Neuronal stem cell (in vitro differentiated cells): ENCODE measurements at regions not wholly inside any gene's neighbourhood (a gene's known extent, or its start where the extent isn't known, plus 50 kb on each side); places are given as distances from the start of the nearest gene placed in this dataset.

Experiments used
- DNase-seq: peaks from one replicate; pipeline ENCODE4 v3.0.0-alpha.2; 2013; ENCODE audit warnings: low spot score
- H2AFZ ChIP-seq: one replicate; pipeline ENCODE4 v1.6.1; 2013; ENCODE audit warnings: mild to moderate bottlenecking, low read length, inconsistent platforms
- H2AK5ac ChIP-seq: 2 replicates; pipeline ENCODE4 v1.6.1; 2013; ENCODE audit warnings: low read depth, mild to moderate bottlenecking, inconsistent platforms, low read length, moderate library complexity, mixed read lengths
- H2BK120ac ChIP-seq: 2 replicates; pipeline ENCODE4 v1.6.1; 2013; ENCODE audit warnings: low read depth, mild to moderate bottlenecking, inconsistent platforms, low read length, moderate library complexity, mixed read lengths
- H2BK12ac ChIP-seq: one replicate; pipeline ENCODE4 v1.6.1; 2013; ENCODE audit warnings: low read length, inconsistent platforms
- H2BK15ac ChIP-seq: 2 replicates; pipeline ENCODE4 v1.6.1; 2013; ENCODE audit warnings: mild to moderate bottlenecking, low read length, inconsistent platforms, mixed read lengths
- H2BK5ac ChIP-seq: one replicate; pipeline ENCODE4 v1.6.1; 2013; ENCODE audit warnings: inconsistent platforms, mild to moderate bottlenecking, low read length, moderate library complexity
- H3K14ac ChIP-seq: one replicate; pipeline ENCODE4 v1.6.1; 2013; ENCODE audit warnings: low read length, inconsistent platforms
- H3K18ac ChIP-seq: 2 replicates; pipeline ENCODE4 v1.6.1; 2013; ENCODE audit warnings: low read length, inconsistent platforms
- H3K23ac ChIP-seq: 2 replicates; pipeline ENCODE4 v1.6.1; 2013; ENCODE audit warnings: low read depth, mild to moderate bottlenecking, mixed read lengths, low read length, inconsistent platforms; ENCODE audit not compliant: poor library complexity
- H3K27ac ChIP-seq: replicated peaks from 3 replicates; pipeline ENCODE4 v1.5.1; 2013; ENCODE audit warnings: low read length, inconsistent platforms
- H3K27me3 ChIP-seq, 3 experiments: 2 replicates each; pipeline ENCODE4 v1.6.1; 2013; ENCODE audit warnings: low read length in 3 of 3, mild to moderate bottlenecking in 2 of 3, inconsistent platforms in 1 of 3, low read depth in 1 of 3, mixed read lengths in 1 of 3, moderate library complexity in 1 of 3; ENCODE audit not compliant: control insufficient read depth in 3 of 3, insufficient read depth in 3 of 3
- H3K36me3 ChIP-seq, 2 donors: replicated peaks in 1 of 2; 2 replicates each; pipeline ENCODE4 v1.6.1; 2013; ENCODE audit warnings: low read length in 2 of 2; ENCODE audit not compliant: control insufficient read depth in 2 of 2, insufficient read depth in 2 of 2
- H3K4ac ChIP-seq: 2 replicates; pipeline ENCODE4 v1.6.1; 2013; ENCODE audit warnings: inconsistent platforms, mild to moderate bottlenecking, low read length, moderate library complexity
- H3K4me1 ChIP-seq, 2 donors: 1 replicate in 1 of 2; 2 replicates in 1 of 2; pipeline ENCODE4 v1.6.1; 2013; ENCODE audit warnings: low read length in 2 of 2, low read depth in 1 of 2; ENCODE audit not compliant: control insufficient read depth in 2 of 2, insufficient read depth in 1 of 2
- H3K4me2 ChIP-seq: one replicate; pipeline ENCODE4 v1.6.1; 2013; ENCODE audit warnings: mild to moderate bottlenecking, low read length, inconsistent platforms; ENCODE audit not compliant: insufficient read depth, poor library complexity, severe bottlenecking
- H3K4me3 ChIP-seq, 2 donors: 2 replicates each; pipeline ENCODE4 v1.5.1; 2013; ENCODE audit warnings: low read length in 2 of 2, mild to moderate bottlenecking in 2 of 2, inconsistent platforms in 1 of 2, moderate library complexity in 1 of 2
- H3K79me1 ChIP-seq: one replicate; pipeline ENCODE4 v1.6.1; 2013; ENCODE audit warnings: low read depth, mild to moderate bottlenecking, inconsistent platforms, low read length, moderate library complexity
- H3K9ac ChIP-seq: one replicate; pipeline ENCODE4 v1.6.1; 2013; ENCODE audit warnings: mild to moderate bottlenecking, low read depth, low read length, inconsistent platforms; ENCODE audit not compliant: poor library complexity
- H3K9me3 ChIP-seq, 2 donors: replicated peaks in 1 of 2; 2 replicates each; pipeline versions ENCODE3 to v1.6.1; 2013; ENCODE audit warnings: low read length in 2 of 2, mild to moderate bottlenecking in 2 of 2, inconsistent platforms in 1 of 2, low read depth in 1 of 2, mixed read lengths in 1 of 2, moderate library complexity in 1 of 2; ENCODE audit not compliant: control insufficient read depth in 2 of 2, insufficient read depth in 1 of 2
- H4K8ac ChIP-seq: one replicate; pipeline ENCODE4 v1.6.1; 2013; ENCODE audit warnings: low read depth, mild to moderate bottlenecking, inconsistent platforms, low read length, moderate library complexity
- H4K91ac ChIP-seq: one replicate; pipeline ENCODE4 v1.6.1; 2013; ENCODE audit warnings: low read length, low read depth, mild to moderate bottlenecking, inconsistent platforms; ENCODE audit not compliant: poor library complexity
- WGBS, 2 donors: extraction: QIAGEN DNeasy Blood & Tissue Kit; methylation state at CpG; one replicate each; pipeline ENCODE4 v1.1.7; 2013; ENCODE audit warnings: missing lambda C conversion rate in 2 of 2, mixed read lengths in 1 of 2; ENCODE audit not compliant: insufficient read length in 2 of 2, insufficient replicate concordance in 1 of 2; ENCODE audit errors: extremely low coverage in 2 of 2; 5-methylcytosine and 5-hydroxymethylcytosine counted together

DNA sequence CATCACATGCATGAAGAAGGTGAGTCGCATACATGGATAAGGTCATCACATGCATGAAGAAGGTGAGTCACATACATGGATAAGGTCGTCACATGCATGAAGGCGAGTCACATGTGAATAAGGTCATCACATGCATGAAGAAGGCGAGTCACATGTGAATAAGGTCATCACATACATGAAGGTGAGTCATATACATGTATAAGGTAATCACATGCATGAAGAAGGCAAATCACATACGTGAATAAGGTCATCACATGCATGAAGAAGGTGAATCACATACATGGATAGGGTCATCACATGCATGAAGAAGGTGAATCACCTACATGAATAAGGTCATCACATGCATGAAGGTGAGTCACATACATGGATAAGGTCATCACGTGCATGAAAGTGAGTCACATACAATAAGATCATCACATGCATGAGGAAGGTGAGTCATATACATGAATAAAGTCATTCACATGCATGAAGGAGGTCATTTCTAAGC, 105.1 kb upstream of the SDK2 start:
- Histone ChIP-seq H2BK15ac (no peak overlapping the region), H3K4me2 (no peak overlapping the region), H3K18ac (no peak overlapping the region), H3K4me1 (no peaks in the 10 kb centered on the region), H3K79me1 (no peaks in the 10 kb centered on the region), H2BK5ac (no peak overlapping the region), H2AFZ (no peak overlapping the region), H3K4ac (no peak overlapping the region), H3K14ac (no peak overlapping the region), H3K9me3 (no peaks in the 10 kb centered on the region), H3K36me3 (no peaks in the 10 kb centered on the region), H3K9ac (no peak overlapping the region), H3K4me3 (no peak overlapping the region), H3K27me3 (peaks cover 0 to 15% (median 0%) of the 10 kb centered on the region in 3 experiments), H2AK5ac (no peak overlapping the region), H4K91ac (no peak overlapping the region), H2BK12ac (no peak overlapping the region), H3K27ac (no peak overlapping the region), H2BK120ac (no peak overlapping the region), H3K23ac (no peak overlapping the region), H4K8ac (no peak overlapping the region)
- WGBS, 2 donors, result no CpG with 5 or more reads among the region's 6 CpGs
- no peak for DNase-seq

GRCh38 chr17:73749928-73750605, 105.8 kb upstream of the SDK2 start:
- H4K8ac ChIP-seq, result no peak overlapping the region
- no peaks in the 10 kb centered on the region for H3K79me1 ChIP-seq
- H2BK12ac ChIP-seq, result no peak overlapping the region
- H3K4me3 ChIP-seq, result no peak overlapping the region
- no peaks in the 10 kb centered on the region for H3K4me1 ChIP-seq
- WGBS, 2 donors, result no CpG with 5 or more reads among the region's 16 CpGs
- no peak overlapping the region for H2BK5ac ChIP-seq
- H2AK5ac ChIP-seq, result no peak overlapping the region
- H4K91ac ChIP-seq, result no peak overlapping the region
- H2BK15ac ChIP-seq, result no peak overlapping the region
- no peak overlapping the region for H3K14ac ChIP-seq
- no peak overlapping the region for H3K27ac ChIP-seq
- no peak overlapping the region for H3K9ac ChIP-seq
- H2BK120ac ChIP-seq, result no peak overlapping the region
- H2AFZ ChIP-seq, result no peak overlapping the region
- H3K4ac ChIP-seq, result no peak overlapping the region
- no peaks in the 10 kb centered on the region for H3K9me3 ChIP-seq
- peak overlapping the region; percentile 50 for H3K18ac ChIP-seq
- no peak overlapping the region for H3K4me2 ChIP-seq
- H3K27me3 ChIP-seq, result peaks cover 0 to 10% (median 0%) of the 10 kb centered on the region in 3 experiments
- no peak for DNase-seq
- no peaks in the 10 kb centered on the region for H3K36me3 ChIP-seq
- H3K23ac ChIP-seq, result no peak overlapping the region

- Histone ChIP-seq H2BK15ac (no peak overlapping the region), H3K36me3 (no peaks in the 10 kb centered on the region), H3K23ac (no peak overlapping the region), H3K27ac (no peak overlapping the region), H3K9ac (no peak overlapping the region), H4K91ac (no peak overlapping the region), H3K14ac (no peak overlapping the region), H2BK12ac (no peak overlapping the region), H2AFZ (no peak overlapping the region), H3K79me1 (no peaks in the 10 kb centered on the region), H2BK120ac (no peak overlapping the region), H4K8ac (no peak overlapping the region), H3K4me2 (no peak overlapping the region), H3K18ac (no peak overlapping the region), H3K4me3 (no peak overlapping the region), H3K27me3 (peaks cover 0 to 8% (median 0%) of the 10 kb centered on the region in 3 experiments), H2AK5ac (no peak overlapping the region), H2BK5ac (no peak overlapping the region), H3K9me3 (no peaks in the 10 kb centered on the region), H3K4me1 (no peaks in the 10 kb centered on the region), H3K4ac (no peak overlapping the region)
- WGBS, 2 donors, result no CpG with 5 or more reads among the region's 7 CpGs
- no peak for DNase-seq
Measured at GRCh38 chr17:73750975-73751374, 106.7 kb upstream of the SDK2 start.

DNA sequence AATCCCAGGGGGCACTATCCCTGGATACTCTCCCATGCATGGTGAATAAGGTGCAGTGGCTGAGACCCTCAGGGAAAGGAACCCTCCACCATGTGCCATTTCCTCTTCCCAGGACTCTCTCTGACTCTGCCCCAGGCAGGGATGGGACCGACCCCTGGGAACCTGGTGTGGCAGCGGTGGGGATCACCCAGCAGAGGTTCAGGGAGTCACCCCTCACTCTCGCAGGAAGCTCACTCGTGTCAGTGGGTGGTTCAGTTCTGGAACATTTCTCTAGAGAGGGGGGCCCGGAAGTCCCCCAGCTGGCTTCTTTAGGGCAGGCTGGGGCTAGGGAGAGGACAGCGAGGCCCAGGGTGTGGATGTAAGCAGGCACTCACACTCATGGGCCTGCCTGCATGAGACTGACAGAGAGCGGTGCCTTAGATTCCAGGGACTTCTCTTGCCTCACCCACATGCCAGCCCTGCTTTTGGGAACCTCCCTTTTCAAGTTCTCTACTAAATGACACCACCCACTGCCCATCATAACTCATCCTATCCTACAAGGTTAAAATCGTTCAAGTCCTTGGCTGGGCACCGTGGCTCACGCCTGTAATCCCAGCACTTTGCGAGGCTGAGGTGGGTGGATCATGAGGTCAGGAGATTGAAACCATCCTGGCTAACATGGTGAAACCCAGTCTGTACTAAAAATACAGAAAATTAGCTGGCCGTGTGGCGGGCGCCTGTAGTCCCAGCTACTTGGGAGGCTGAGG, 109.7 kb upstream of the SDK2 start:
- peak overlapping the region; percentile 30 for H2BK15ac ChIP-seq
- no peak overlapping the region for H3K27ac ChIP-seq
- H3K4me2 ChIP-seq, result no peak overlapping the region
- no peak overlapping the region for H2BK12ac ChIP-seq
- peaks cover 0 to 5% (median 0%) of the 10 kb centered on the region in 3 experiments for H3K27me3 ChIP-seq
- H3K4ac ChIP-seq, result no peak overlapping the region
- H3K23ac ChIP-seq, result no peak overlapping the region
- WGBS, 2 donors, result no CpG with 5 or more reads among the region's 14 CpGs
- H2AK5ac ChIP-seq, result no peak overlapping the region
- DNase-seq, result no peak
- no peak overlapping the region for H2BK120ac ChIP-seq
- no peak overlapping the region for H2AFZ ChIP-seq
- H3K14ac ChIP-seq, result no peak overlapping the region
- H3K18ac ChIP-seq, result peak overlapping the region; percentile 19
- H2BK5ac ChIP-seq, result no peak overlapping the region
- H3K4me1 ChIP-seq, result peaks cover 0 to 4% of the 10 kb centered on the region in 2 donors
- H3K9ac ChIP-seq, result no peak overlapping the region
- H4K91ac ChIP-seq, result no peak overlapping the region
- H3K79me1 ChIP-seq, result no peaks in the 10 kb centered on the region
- no peaks in the 10 kb centered on the region for H3K36me3 ChIP-seq
- no peak overlapping the region for H4K8ac ChIP-seq
- no peaks in the 10 kb centered on the region for H3K9me3 ChIP-seq
- no peak overlapping the region for H3K4me3 ChIP-seq
